ENCODE measurements at regions not wholly inside any gene's neighbourhood (a gene's known extent, or its start where the extent isn't known, plus 50 kb on each side); places are given as distances from the start of the nearest gene placed in this dataset.

- TF ChIP-seq ATF3 (IDR thresholded peaks at IDR 0.05; ENCODE audit: insufficient read depth, low read depth, low read length) (no peak), RNF2 (IDR thresholded peaks at IDR 0.05; ENCODE audit: borderline replicate concordance, low read depth, low read length, missing control alignments, poor library complexity, severe bottlenecking) (no peak), FOSL1 (IDR thresholded peaks at IDR 0.05; ENCODE audit: insufficient read depth, low read depth, low read length) (no peak), JUND (IDR thresholded peaks at IDR 0.05; ENCODE audit: low read length) (no peak), SUZ12 (IDR thresholded peaks at IDR 0.05; ENCODE audit: low read length) (no peak), RXRA (IDR thresholded peaks at IDR 0.05; ENCODE audit: insufficient read depth, low read depth, low read length) (no peak), CHD2 (IDR thresholded peaks at IDR 0.05; ENCODE audit: low read length) (no peak), SP4 (IDR thresholded peaks at IDR 0.05; ENCODE audit: low read length) (no peak), TCF12 (IDR thresholded peaks at IDR 0.05; ENCODE audit: low read depth, low read length) (no peak), TBP (IDR thresholded peaks at IDR 0.05; ENCODE audit: low read depth, low read length) (no peak), JUN (IDR thresholded peaks at IDR 0.05; ENCODE audit: low read depth, low read length) (no peak), CHD1 (IDR thresholded peaks at IDR 0.05; ENCODE audit: low read depth, low read length) (no peak), RAD21 (IDR thresholded peaks at IDR 0.05 in 1 of 2, conservative IDR thresholded peaks at IDR 0.05 in 1 of 2; ENCODE audit: low read depth in 2 of 2, low read length in 2 of 2) (no peak)
- CTCF ChIA-PET (ENCODE audit: partially characterized antibody), result interaction anchor here (0.8 to 1.2 kb wide), 2 partner anchors 265 to 281 kb away, joined by 3 to 4 read pairs; no protein-coding TSS in a partner anchor
Observed at GRCh38 chr11:92605667-92606066, 363.8 kb upstream of the MTNR1B start.

More at GRCh38 chr11:92605667-92606066, 363.8 kb upstream of the MTNR1B start:
- no peaks in the 10 kb centered on the region for H3K4me1 ChIP-seq (replicated peaks in 1 of 4; ENCODE audit: control insufficient read depth in 3 of 4, insufficient read depth in 4 of 4, low read length in 3 of 4)
- no peak overlapping the region for H3K4me2 ChIP-seq (ENCODE audit: insufficient read depth in 1 of 2, low read depth in 2 of 2, low read length in 2 of 2)
- H4K8ac ChIP-seq (ENCODE audit: extremely low read depth, insufficient read depth, low read length), result no peak overlapping the region
- H3K9me3 ChIP-seq (ENCODE audit: insufficient read depth in 2 of 2, low read depth in 1 of 2, low read length in 1 of 2), result no peaks in the 10 kb centered on the region
- no peaks in the 10 kb centered on the region for H3K79me2 ChIP-seq (ENCODE audit: control insufficient read depth in 1 of 2, insufficient read depth in 2 of 2, low read length in 2 of 2)
- H2AFZ ChIP-seq (ENCODE audit: low read length), result no peak overlapping the region
- H3K27ac ChIP-seq (ENCODE audit: low read depth, low read length), result no peak overlapping the region
- H3K9ac ChIP-seq (replicated peaks in 1 of 4; ENCODE audit: extremely low read depth in 1 of 4, low read depth in 3 of 4, low read length in 3 of 4), result no peak overlapping the region
- H3K4me3 ChIP-seq (ENCODE audit: extremely low read depth in 1 of 4, insufficient read depth in 2 of 4, low read depth in 3 of 4, low read length in 4 of 4), result no peak overlapping the region
- POLR2A ChIA-PET (ENCODE audit: partially characterized antibody), result no interaction called here
- no peak overlapping the region for H3K23ac ChIP-seq (ENCODE audit: insufficient read length)
- H3K79me1 ChIP-seq (ENCODE audit: low read depth, low read length), result no peaks in the 10 kb centered on the region
- H3K27me3 ChIP-seq (replicated peaks in 1 of 4; ENCODE audit: control insufficient read depth in 3 of 4, extremely low read depth in 1 of 4, insufficient read depth in 3 of 4, low read length in 3 of 4), result no peaks in the 10 kb centered on the region
- H3K14ac ChIP-seq (ENCODE audit: insufficient read length), result no peak overlapping the region
- no peak overlapping the region for H4K5ac ChIP-seq (ENCODE audit: insufficient read length, low read depth, low read length)
- WGBS, 2 experiments (ENCODE audit: extremely low coverage in 1 of 2, insufficient coverage in 1 of 2, insufficient read length in 1 of 2, insufficient replicate concordance in 2 of 2, low coverage in 1 of 2, low lambda C conversion rate in 2 of 2, missing lambda C conversion rate in 1 of 2), result 85% methylated on average over 2 of the region's 2 CpGs; no CpG with 5 or more reads in 1 of the 2 experiments
- H4K91ac ChIP-seq (replicated peaks; ENCODE audit: insufficient read length, low read length), result no peak overlapping the region
- FAIRE-seq (no peak), DNase-seq (ENCODE audit: low read depth in 1 of 2, low spot score in 2 of 2) (no peak)
- H2BK20ac ChIP-seq (ENCODE audit: low read length), result no peak overlapping the region
- H3K56ac ChIP-seq (replicated peaks; ENCODE audit: insufficient read length, low read depth, low read length), result no peak overlapping the region
- H4K20me1 ChIP-seq (replicated peaks in 1 of 2; ENCODE audit: control insufficient read depth in 1 of 2, insufficient read depth in 2 of 2, low read length in 2 of 2), result no peaks in the 10 kb centered on the region
- no peak overlapping the region for H2BK5ac ChIP-seq (ENCODE audit: low read depth, low read length)
- H2BK15ac ChIP-seq (ENCODE audit: low read length), result no peak overlapping the region
- H3K36me3 ChIP-seq (ENCODE audit: control insufficient read depth in 2 of 4, insufficient read depth in 4 of 4, low read length in 3 of 4), result no peaks in the 10 kb centered on the region
- no peak overlapping the region for H2BK120ac ChIP-seq (replicated peaks; ENCODE audit: low read depth, low read length)
- no peak overlapping the region for H2AK5ac ChIP-seq (ENCODE audit: low read depth, low read length)
- H3K18ac ChIP-seq (ENCODE audit: extremely low read depth, low read length), result no peak overlapping the region
- no peak overlapping the region for H3K4ac ChIP-seq (replicated peaks; ENCODE audit: insufficient read length, low read depth, low read length)
- H2BK12ac ChIP-seq (ENCODE audit: low read depth, low read length), result no peak overlapping the region
- no peaks in the 10 kb centered on the region; the same call in 1 of the 2 replicates for H3K23me2 ChIP-seq (ENCODE audit: low read depth, low read length)
